SK-N-SH (cell line): ENCODE measurements at regions not wholly inside any gene's neighbourhood (a gene's known extent, or its start where the extent isn't known, plus 50 kb on each side); places are given as distances from the start of the nearest gene placed in this dataset.

Experiments
- CTCF ChIA-PET: fragments of 300-600, 350-600 bp; formaldehyde crosslinking; extraction: SDS; loops from one replicate; lab custom pipeline; 2021; lab: Yijun Ruan, JAX
- POLR2A ChIA-PET: fragments of 350-600 bp; sonication (Branson Sonifier 250); formaldehyde crosslinking; extraction: SDS; loops from one replicate; lab custom pipeline; 2020; ENCODE audit warnings: antibody characterized with exemption, inconsistent platforms; lab: Yijun Ruan, JAX
- DNase-seq: peaks from one replicate; pipeline ENCODE4 v3.0.0; 2012
- H2AFZ ChIP-seq: fragments of 200-600 bp; sonication (generic); 2 replicates; pipeline ENCODE4 v1.8.1; 2016; ENCODE audit warnings: antibody characterized with exemption, mild to moderate bottlenecking, low read depth
- H3F3A ChIP-seq: fragments of 200-600 bp; sonication (generic); replicated peaks from 2 replicates; pipeline ENCODE3; 2016; ENCODE audit warnings: antibody characterized with exemption, mild to moderate bottlenecking; ENCODE audit not compliant: insufficient read depth
- H3K27ac ChIP-seq, 2 experiments: fragments of 200-500 bp in 1 of 2; fragments of 200-600 bp in 1 of 2; sonication (Bioruptor generic) in 1 of 2; sonication (generic), shearing (Covaris generic) in 1 of 2; 2 replicates each; pipeline versions ENCODE4 v1.5.1 to v1.6.1; 2014 to 2016; ENCODE audit warnings: low read depth in 2 of 2, inconsistent platforms in 1 of 2, low read length in 1 of 2, mild to moderate bottlenecking in 1 of 2, mixed read lengths in 1 of 2
- H3K27me3 ChIP-seq: fragments of 200-600 bp; sonication (generic), shearing (Covaris generic); 2 replicates; pipeline ENCODE4 v1.6.1; 2016; ENCODE audit warnings: mixed run types; ENCODE audit not compliant: insufficient read depth
- H3K36me3 ChIP-seq, 2 experiments: fragments of 200-500 bp in 1 of 2; fragments of 200-600 bp in 1 of 2; sonication (Bioruptor generic) in 1 of 2; sonication (generic) in 1 of 2; replicated peaks in 1 of 2; 2 replicates each; pipeline versions ENCODE3 to v1.5.1; 2014 to 2016; ENCODE audit warnings: low read length in 1 of 2, mild to moderate bottlenecking in 1 of 2; ENCODE audit not compliant: insufficient read depth in 2 of 2, control insufficient read depth in 1 of 2
- H3K4me1 ChIP-seq, 2 experiments: fragments of 200-500 bp in 1 of 2; fragments of 200-600 bp in 1 of 2; sonication (Bioruptor generic) in 1 of 2; sonication (generic), shearing (Covaris generic) in 1 of 2; 2 replicates each; pipeline versions ENCODE4 v1.5.1 to v1.6.1; 2014 to 2016; ENCODE audit warnings: low read depth in 1 of 2, low read length in 1 of 2, mixed run types in 1 of 2; ENCODE audit not compliant: insufficient read depth in 2 of 2, control insufficient read depth in 1 of 2
- H3K4me2 ChIP-seq: fragments of 200-600 bp; sonication (generic), shearing (Covaris generic); 2 replicates; pipeline ENCODE4 v1.6.1; 2017; ENCODE audit warnings: mixed run types
- H3K4me3 ChIP-seq, 2 experiments: fragments of 200-500 bp in 1 of 2; fragments of 200-600 bp in 1 of 2; sonication (Bioruptor generic) in 1 of 2; sonication (generic), shearing (Covaris generic) in 1 of 2; 2 replicates each; pipeline versions ENCODE4 v1.5.1 to v1.8.1; 2014 to 2016; ENCODE audit warnings: low read depth in 2 of 2, inconsistent platforms in 1 of 2, low read length in 1 of 2, mild to moderate bottlenecking in 1 of 2, mixed read lengths in 1 of 2, moderate library complexity in 1 of 2
- H3K79me2 ChIP-seq: fragments of 200-600 bp; sonication (generic); 2 replicates; pipeline ENCODE4 v1.8.1; 2017; ENCODE audit warnings: mild to moderate bottlenecking; ENCODE audit not compliant: insufficient read depth
- H3K9ac ChIP-seq: fragments of 200-600 bp; sonication (generic); 2 replicates; pipeline ENCODE4 v1.6.1; 2017; ENCODE audit warnings: mixed run types
- H3K9me2 ChIP-seq: fragments of 200-600 bp; sonication (generic); 2 replicates; pipeline ENCODE4 v1.6.1; 2017; ENCODE audit warnings: mixed run types
- H3K9me3 ChIP-seq: fragments of 200-600 bp; sonication (generic); 2 replicates; pipeline ENCODE4 v1.6.1; 2017; ENCODE audit warnings: mixed run types, mild to moderate bottlenecking, moderate library complexity
- H4K20me1 ChIP-seq: fragments of 200-600 bp; sonication (generic); 2 replicates; pipeline ENCODE4 v1.6.1; 2017; ENCODE audit warnings: mild to moderate bottlenecking, mixed run types; ENCODE audit not compliant: insufficient read depth
- ELF1 ChIP-seq: IDR thresholded peaks from 2 replicates; pipeline ENCODE4 v1.4.0; 2012
- EZH2phosphoT487 ChIP-seq: fragments of 200-600 bp; sonication (generic); IDR thresholded peaks from 2 replicates; pipeline ENCODE4 v1.6.1; 2017; ENCODE audit warnings: low read depth, mixed run types, mild to moderate bottlenecking, antibody characterized with exemption, moderate library complexity, borderline replicate concordance
- FOSL2 ChIP-seq: IDR thresholded peaks from 2 replicates; pipeline ENCODE4 v1.4.0; 2012; ENCODE audit warnings: low read depth, mild to moderate bottlenecking, moderate library complexity, borderline replicate concordance
- FOXJ3 ChIP-seq: sonication (generic); formaldehyde crosslinking; IDR thresholded peaks from 2 replicates; pipeline ENCODE4 v1.5.1; 2020; ENCODE audit warnings: mild to moderate bottlenecking, missing genetic modification reagents
- MEF2A ChIP-seq: IDR thresholded peaks from 2 replicates; pipeline ENCODE4 v1.4.0; 2012; ENCODE audit warnings: low read depth, borderline replicate concordance
- MXI1 ChIP-seq: IDR thresholded peaks from 2 replicates; pipeline ENCODE4 v1.6.1; 2012; ENCODE audit warnings: mild to moderate bottlenecking, low read depth, low read length, improper control_type of control experiment
- NFIC ChIP-seq: IDR thresholded peaks from 2 replicates; pipeline ENCODE4 v1.4.0; 2012; ENCODE audit warnings: borderline replicate concordance
- POLR2AphosphoS5 ChIP-seq: IDR thresholded peaks from 2 replicates; pipeline ENCODE4 v1.6.1; 2012; ENCODE audit warnings: low read depth, low read length
- RAD21 ChIP-seq: IDR thresholded peaks from 2 replicates; pipeline ENCODE4 v1.6.1; 2012; ENCODE audit warnings: mild to moderate bottlenecking, low read length
- RCOR1 ChIP-seq: fragments of 150-350 bp; IDR thresholded peaks from 2 replicates; pipeline ENCODE4 v1.6.1; 2017; ENCODE audit warnings: antibody characterized with exemption, low read length
- RFX5 ChIP-seq: IDR thresholded peaks from 2 replicates; pipeline ENCODE4 v1.6.1; 2012; ENCODE audit warnings: mild to moderate bottlenecking, improper control_type of control experiment, low read length
- SMC3 ChIP-seq: IDR thresholded peaks from 2 replicates; pipeline ENCODE4 v1.6.1; 2012; ENCODE audit warnings: low read depth, low read length, improper control_type of control experiment
- TAF1 ChIP-seq: IDR thresholded peaks from 2 replicates; pipeline ENCODE4 v1.6.1; 2012; ENCODE audit warnings: low read depth, mild to moderate bottlenecking, low read length, moderate library complexity, borderline replicate concordance
- TCF12 ChIP-seq: IDR thresholded peaks from 2 replicates; pipeline ENCODE4 v1.4.0; 2012
- YY1 ChIP-seq: IDR thresholded peaks from 2 replicates; pipeline ENCODE4 v1.4.0; 2012; ENCODE audit warnings: low read depth, mild to moderate bottlenecking
- WGBS: methylation state at CpG from one replicate; pipeline ENCODE4 v1.1.6; 2017; ENCODE audit warnings: low lambda C conversion rate; 5-methylcytosine and 5-hydroxymethylcytosine counted together
- TF ChIP-seq, protein P1 (sequence below): IDR thresholded peaks from 2 replicates; pipeline ENCODE4; 2012
- TF ChIP-seq, protein P2 (sequence below): IDR thresholded peaks from 2 replicates; pipeline ENCODE4 v1.4.0; 2012; ENCODE audit warnings: low read depth, borderline replicate concordance
- TF ChIP-seq, protein P3 (sequence below): IDR thresholded peaks from 2 replicates; pipeline ENCODE4 v1.4.0; 2012; ENCODE audit warnings: low read depth, borderline replicate concordance
- TF ChIP-seq, protein P4 (sequence below): IDR thresholded peaks from 2 replicates; pipeline ENCODE4 v1.6.1; 2012; ENCODE audit warnings: mild to moderate bottlenecking, low read depth, low read length, moderate library complexity

DNA sequence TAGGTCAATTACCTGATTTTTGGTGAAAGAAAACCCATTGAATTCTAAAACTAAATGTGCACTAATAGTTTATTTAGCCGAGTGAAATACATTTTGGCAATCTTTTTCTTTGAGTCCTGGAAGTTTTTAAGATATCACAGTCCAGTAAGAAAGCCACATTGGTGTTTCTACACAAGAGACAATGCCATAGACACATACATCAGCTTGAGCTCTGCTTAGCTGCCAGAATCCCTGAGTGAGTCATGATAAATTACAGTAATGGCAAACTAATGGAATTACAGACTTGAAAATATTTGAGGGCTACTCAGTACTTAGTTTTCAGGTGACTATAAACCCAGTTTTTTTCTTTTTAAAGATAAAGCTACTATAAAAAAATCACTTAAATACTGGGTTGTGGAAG lies 155.4 kb downstream of the OR4C45 start:
- H3K27me3 ChIP-seq = no peaks in the 10 kb centered on the region
- no peak overlapping the region for H3K9ac ChIP-seq
- H3K4me2 ChIP-seq = no peak overlapping the region
- no peak for TF ChIP-seq POLR2AphosphoS5
- TF ChIP-seq, protein P1, sequence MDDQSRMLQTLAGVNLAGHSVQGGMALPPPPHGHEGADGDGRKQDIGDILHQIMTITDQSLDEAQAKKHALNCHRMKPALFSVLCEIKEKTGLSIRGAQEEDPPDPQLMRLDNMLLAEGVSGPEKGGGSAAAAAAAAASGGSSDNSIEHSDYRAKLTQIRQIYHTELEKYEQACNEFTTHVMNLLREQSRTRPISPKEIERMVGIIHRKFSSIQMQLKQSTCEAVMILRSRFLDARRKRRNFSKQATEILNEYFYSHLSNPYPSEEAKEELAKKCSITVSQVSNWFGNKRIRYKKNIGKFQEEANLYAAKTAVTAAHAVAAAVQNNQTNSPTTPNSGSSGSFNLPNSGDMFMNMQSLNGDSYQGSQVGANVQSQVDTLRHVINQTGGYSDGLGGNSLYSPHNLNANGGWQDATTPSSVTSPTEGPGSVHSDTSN = no peak
- no peak for TF ChIP-seq FOSL2
- TF ChIP-seq RFX5 = no peak
- no peak for TF ChIP-seq YY1
- no peak for TF ChIP-seq TAF1
- no peak for TF ChIP-seq RCOR1
- no peak for TF ChIP-seq FOXJ3 (CRISPR knock-in tag)
- TF ChIP-seq TCF12 = no peak
- no peak for TF ChIP-seq NFIC
- no peak for TF ChIP-seq RAD21
- TF ChIP-seq, protein P2, sequence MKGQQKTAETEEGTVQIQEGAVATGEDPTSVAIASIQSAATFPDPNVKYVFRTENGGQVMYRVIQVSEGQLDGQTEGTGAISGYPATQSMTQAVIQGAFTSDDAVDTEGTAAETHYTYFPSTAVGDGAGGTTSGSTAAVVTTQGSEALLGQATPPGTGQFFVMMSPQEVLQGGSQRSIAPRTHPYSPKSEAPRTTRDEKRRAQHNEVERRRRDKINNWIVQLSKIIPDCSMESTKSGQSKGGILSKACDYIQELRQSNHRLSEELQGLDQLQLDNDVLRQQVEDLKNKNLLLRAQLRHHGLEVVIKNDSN = no peak
- TF ChIP-seq MXI1 = no peak
- TF ChIP-seq SMC3 = no peak
- TF ChIP-seq, protein P3, sequence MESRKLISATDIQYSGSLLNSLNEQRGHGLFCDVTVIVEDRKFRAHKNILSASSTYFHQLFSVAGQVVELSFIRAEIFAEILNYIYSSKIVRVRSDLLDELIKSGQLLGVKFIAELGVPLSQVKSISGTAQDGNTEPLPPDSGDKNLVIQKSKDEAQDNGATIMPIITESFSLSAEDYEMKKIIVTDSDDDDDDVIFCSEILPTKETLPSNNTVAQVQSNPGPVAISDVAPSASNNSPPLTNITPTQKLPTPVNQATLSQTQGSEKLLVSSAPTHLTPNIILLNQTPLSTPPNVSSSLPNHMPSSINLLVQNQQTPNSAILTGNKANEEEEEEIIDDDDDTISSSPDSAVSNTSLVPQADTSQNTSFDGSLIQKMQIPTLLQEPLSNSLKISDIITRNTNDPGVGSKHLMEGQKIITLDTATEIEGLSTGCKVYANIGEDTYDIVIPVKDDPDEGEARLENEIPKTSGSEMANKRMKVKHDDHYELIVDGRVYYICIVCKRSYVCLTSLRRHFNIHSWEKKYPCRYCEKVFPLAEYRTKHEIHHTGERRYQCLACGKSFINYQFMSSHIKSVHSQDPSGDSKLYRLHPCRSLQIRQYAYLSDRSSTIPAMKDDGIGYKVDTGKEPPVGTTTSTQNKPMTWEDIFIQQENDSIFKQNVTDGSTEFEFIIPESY = no peak
- TF ChIP-seq EZH2phosphoT487 = no peak
- no peak for TF ChIP-seq ELF1
- TF ChIP-seq, protein P4, sequence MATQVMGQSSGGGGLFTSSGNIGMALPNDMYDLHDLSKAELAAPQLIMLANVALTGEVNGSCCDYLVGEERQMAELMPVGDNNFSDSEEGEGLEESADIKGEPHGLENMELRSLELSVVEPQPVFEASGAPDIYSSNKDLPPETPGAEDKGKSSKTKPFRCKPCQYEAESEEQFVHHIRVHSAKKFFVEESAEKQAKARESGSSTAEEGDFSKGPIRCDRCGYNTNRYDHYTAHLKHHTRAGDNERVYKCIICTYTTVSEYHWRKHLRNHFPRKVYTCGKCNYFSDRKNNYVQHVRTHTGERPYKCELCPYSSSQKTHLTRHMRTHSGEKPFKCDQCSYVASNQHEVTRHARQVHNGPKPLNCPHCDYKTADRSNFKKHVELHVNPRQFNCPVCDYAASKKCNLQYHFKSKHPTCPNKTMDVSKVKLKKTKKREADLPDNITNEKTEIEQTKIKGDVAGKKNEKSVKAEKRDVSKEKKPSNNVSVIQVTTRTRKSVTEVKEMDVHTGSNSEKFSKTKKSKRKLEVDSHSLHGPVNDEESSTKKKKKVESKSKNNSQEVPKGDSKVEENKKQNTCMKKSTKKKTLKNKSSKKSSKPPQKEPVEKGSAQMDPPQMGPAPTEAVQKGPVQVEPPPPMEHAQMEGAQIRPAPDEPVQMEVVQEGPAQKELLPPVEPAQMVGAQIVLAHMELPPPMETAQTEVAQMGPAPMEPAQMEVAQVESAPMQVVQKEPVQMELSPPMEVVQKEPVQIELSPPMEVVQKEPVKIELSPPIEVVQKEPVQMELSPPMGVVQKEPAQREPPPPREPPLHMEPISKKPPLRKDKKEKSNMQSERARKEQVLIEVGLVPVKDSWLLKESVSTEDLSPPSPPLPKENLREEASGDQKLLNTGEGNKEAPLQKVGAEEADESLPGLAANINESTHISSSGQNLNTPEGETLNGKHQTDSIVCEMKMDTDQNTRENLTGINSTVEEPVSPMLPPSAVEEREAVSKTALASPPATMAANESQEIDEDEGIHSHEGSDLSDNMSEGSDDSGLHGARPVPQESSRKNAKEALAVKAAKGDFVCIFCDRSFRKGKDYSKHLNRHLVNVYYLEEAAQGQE = no peak
- TF ChIP-seq MEF2A = no peak
- POLR2A ChIA-PET = no interaction called here
- no peaks in the 10 kb centered on the region for H3K36me3 ChIP-seq
- H3K9me3 ChIP-seq = no peaks in the 10 kb centered on the region
- no peaks in the 10 kb centered on the region for H3K9me2 ChIP-seq
- CTCF ChIA-PET = no interaction called here
- H3K79me2 ChIP-seq = no peaks in the 10 kb centered on the region
- no peak overlapping the region for H2AFZ ChIP-seq
- no peaks in the 10 kb centered on the region for H3K4me1 ChIP-seq
- no peaks in the 10 kb centered on the region for H4K20me1 ChIP-seq
- no peak overlapping the region for H3K4me3 ChIP-seq
- no peak overlapping the region for H3K27ac ChIP-seq
- no peak for DNase-seq
- H3F3A ChIP-seq = no peaks in the 10 kb centered on the region
- WGBS = 0% methylated on average over 1 of the region's 1 CpG
